NCI-H748 (cell line): ENCODE measurements at regions not wholly inside any gene's neighbourhood (a gene's known extent, or its start where the extent isn't known, plus 50 kb on each side); places are given as distances from the start of the nearest gene placed in this dataset.

ENCODE experiments used
- DNase-seq: peaks from one replicate; lab custom pipeline; 2025; ENCODE audit not compliant: unreplicated experiment; lab: John Stamatoyannopoulos, UW

GRCh38 chr17:62119373-62119772 lies 54.3 kb upstream of the MED13 start:
- DNase-seq = no peak
